CD4-positive, alpha-beta T cell (primary cell): ENCODE measurements at regions not wholly inside any gene's neighbourhood (a gene's known extent, or its start where the extent isn't known, plus 50 kb on each side); places are given as distances from the start of the nearest gene placed in this dataset.

Source experiments
- ATAC-seq: fragments of 200-7000 bp; cut with Tn5 transposase; one replicate; pipeline ENCODE4 v1.10.0; 2022; ENCODE audit warnings: mild to moderate bottlenecking; ENCODE audit not compliant: poor library complexity
- CTCF ChIA-PET: fragments of 350-600 bp; sonication (Branson Sonifier 250); formaldehyde crosslinking; loops from one replicate; lab custom pipeline; 2021; ENCODE audit warnings: antibody characterized with exemption, inconsistent platforms; lab: Charles Lee
- POLR2A ChIA-PET: fragments of 350-600 bp; sonication (Branson Sonifier 250); formaldehyde crosslinking; loops from one replicate; lab custom pipeline; 2021; ENCODE audit warnings: antibody characterized with exemption, inconsistent platforms; lab: Charles Lee
- DNase-seq, 14 experiments: peaks; one replicate each; pipeline ENCODE4 v3.0.0-alpha.2; 2013 to 2020; ENCODE audit warnings: mixed read lengths in 2 of 14
- H3K27ac ChIP-seq, 2 donors: one replicate each; pipeline versions ENCODE4 v1.5.1 to v1.7.0; 2013; ENCODE audit warnings: low read length in 2 of 2, low read depth in 1 of 2, mild to moderate bottlenecking in 1 of 2
- H3K27me3 ChIP-seq, 2 experiments: 1 replicate in 1 of 2; 2 replicates in 1 of 2; pipeline versions ENCODE4 v1.6.1 to v1.7.0; 2013; ENCODE audit warnings: low read length in 2 of 2, control low read depth in 1 of 2, mild to moderate bottlenecking in 1 of 2, moderate library complexity in 1 of 2; ENCODE audit not compliant: insufficient read depth in 2 of 2, control insufficient read depth in 1 of 2
- H3K36me3 ChIP-seq: one replicate; pipeline ENCODE4 v1.6.1; 2013; ENCODE audit warnings: low read length, control low read depth; ENCODE audit not compliant: insufficient read depth
- H3K4me1 ChIP-seq: one replicate; pipeline ENCODE4 v1.6.1; 2013; ENCODE audit warnings: low read length, control low read depth; ENCODE audit not compliant: insufficient read depth
- H3K4me3 ChIP-seq: one replicate; pipeline ENCODE4 v1.5.1; 2013; ENCODE audit warnings: mild to moderate bottlenecking, low read length, moderate library complexity
- H3K9me3 ChIP-seq, 2 experiments: 1 replicate in 1 of 2; 2 replicates in 1 of 2; pipeline versions ENCODE4 v1.6.1 to v1.7.0; 2013; ENCODE audit warnings: low read length in 2 of 2, mild to moderate bottlenecking in 2 of 2, control low read depth in 1 of 2, moderate library complexity in 1 of 2; ENCODE audit not compliant: control insufficient read depth in 1 of 2, insufficient read depth in 1 of 2
- H3K27ac Mint-ChIP-seq: one replicate; pipeline ENCODE4 v1.8.0; 2020; ENCODE audit warnings: mixed read lengths
- H3K27me3 Mint-ChIP-seq: one replicate; pipeline ENCODE4 v1.8.0; 2021; ENCODE audit warnings: mixed read lengths
- H3K36me3 Mint-ChIP-seq: one replicate; pipeline ENCODE4 v1.8.0; 2021; ENCODE audit warnings: low read depth, mixed read lengths
- H3K4me1 Mint-ChIP-seq: one replicate; pipeline ENCODE4 v1.8.0; 2021; ENCODE audit warnings: low read depth, mixed read lengths
- H3K4me3 Mint-ChIP-seq: one replicate; pipeline ENCODE4 v1.8.0; 2020; ENCODE audit warnings: mild to moderate bottlenecking, mixed read lengths
- H3K9me3 Mint-ChIP-seq: one replicate; pipeline ENCODE4 v1.8.0; 2020; ENCODE audit warnings: mixed read lengths
- CTCF ChIP-seq: fragments of 200-600 bp; IDR thresholded peaks from one replicate; pipeline ENCODE4 v1.8.0; 2022; ENCODE audit warnings: antibody characterized with exemption, mild to moderate bottlenecking
- intact Hi-C, 2 experiments: fragments of 100-400 bp; cut with DNase I in 1 of 2; cut with micrococcal nuclease in 1 of 2; formaldehyde crosslinking; loops; one replicate each; pipeline versions ENCODE4 v1.15.1 to v1.9.0; 2023 to 2025; cut with DNase I, micrococcal nuclease

- Histone ChIP-seq H3K36me3 (no peaks in the 10 kb centered on the region), H3K4me1 (no peaks in the 10 kb centered on the region), H3K27ac (no peak overlapping the region), H3K27me3 (no peaks in the 10 kb centered on the region), H3K4me3 (no peak overlapping the region), H3K9me3 (peaks cover 0 to 11% of the 10 kb centered on the region in 2 experiments)
- ChIA-PET CTCF (no interaction called here), POLR2A (no interaction called here)
- intact Hi-C loops, result no loop called here
- TF ChIP-seq CTCF, result no peak
- DNase-seq (no peak), ATAC-seq (no peak)
- Mint-ChIP-seq H3K36me3 (no peaks in the 10 kb centered on the region), H3K27me3 (no peaks in the 10 kb centered on the region), H3K9me3 (no peaks in the 10 kb centered on the region), H3K4me3 (no peak overlapping the region), H3K4me1 (no peaks in the 10 kb centered on the region), H3K27ac (no peak overlapping the region)
Observed at GRCh38 chr10:58903071-58903470, 273.4 kb upstream of the PHYHIPL start.

- Mint-ChIP-seq H3K36me3 (no peaks in the 10 kb centered on the region), H3K4me3 (no peak overlapping the region), H3K27me3 (no peaks in the 10 kb centered on the region), H3K9me3 (no peaks in the 10 kb centered on the region), H3K27ac (no peak overlapping the region), H3K4me1 (no peaks in the 10 kb centered on the region)
- no peak for TF ChIP-seq CTCF
- Histone ChIP-seq H3K36me3 (no peaks in the 10 kb centered on the region), H3K27me3 (no peaks in the 10 kb centered on the region), H3K9me3 (peaks cover 0 to 10% of the 10 kb centered on the region in 2 experiments), H3K4me1 (no peaks in the 10 kb centered on the region), H3K27ac (no peak overlapping the region), H3K4me3 (no peak overlapping the region)
- ATAC-seq (no peak), DNase-seq (no peak)
- ChIA-PET POLR2A (no interaction called here), CTCF (no interaction called here)
- intact Hi-C loops, result no loop called here
Observed at GRCh38 chr10:58909881-58910280, 266.6 kb upstream of the PHYHIPL start.

- no peak for ATAC-seq
- no peaks in the 10 kb centered on the region for H3K9me3 Mint-ChIP-seq
- no peaks in the 10 kb centered on the region for H3K36me3 ChIP-seq
Observed at GRCh38 chr10:58913717-58914116, 262.7 kb upstream of the PHYHIPL start.

More at GRCh38 chr10:58913717-58914116, 262.7 kb upstream of the PHYHIPL start:
- POLR2A ChIA-PET, result no interaction called here
- Mint-ChIP-seq H3K27ac (no peak overlapping the region), H3K4me1 (no peaks in the 10 kb centered on the region), H3K4me3 (no peak overlapping the region), H3K27me3 (no peaks in the 10 kb centered on the region), H3K36me3 (no peaks in the 10 kb centered on the region)
- Histone ChIP-seq H3K9me3 (no peaks in the 10 kb centered on the region), H3K4me3 (no peak overlapping the region), H3K27me3 (no peaks in the 10 kb centered on the region), H3K27ac (no peak overlapping the region), H3K4me1 (no peaks in the 10 kb centered on the region)
- TF ChIP-seq CTCF, result no peak
- DNase-seq, result no peak
- CTCF ChIA-PET, result no interaction called here
- intact Hi-C loops, result no loop called here
